ENCODE measurements at regions not wholly inside any gene's neighbourhood (a gene's known extent, or its start where the extent isn't known, plus 50 kb on each side); places are given as distances from the start of the nearest gene placed in this dataset.

DNA sequence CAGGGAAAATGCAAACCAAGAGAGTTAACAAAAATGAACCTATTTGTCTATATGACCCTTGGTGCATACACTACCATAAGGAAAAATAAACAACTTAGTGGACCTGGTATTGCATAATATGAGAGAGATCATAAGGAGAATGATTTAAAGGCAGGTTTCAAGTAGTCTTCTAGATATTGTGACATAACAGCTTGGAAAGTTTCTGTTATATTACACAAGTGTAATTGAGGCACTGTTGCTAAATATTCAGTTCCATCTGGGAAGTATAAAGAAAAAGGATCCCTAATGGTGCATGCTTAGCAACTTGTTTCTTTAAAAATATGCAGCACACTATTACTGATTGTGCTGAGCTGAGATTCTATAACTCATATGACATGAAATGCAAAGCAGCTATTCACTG, 252.2 kb upstream of the SPHKAP start:
- TF ChIP-seq, protein P1, sequence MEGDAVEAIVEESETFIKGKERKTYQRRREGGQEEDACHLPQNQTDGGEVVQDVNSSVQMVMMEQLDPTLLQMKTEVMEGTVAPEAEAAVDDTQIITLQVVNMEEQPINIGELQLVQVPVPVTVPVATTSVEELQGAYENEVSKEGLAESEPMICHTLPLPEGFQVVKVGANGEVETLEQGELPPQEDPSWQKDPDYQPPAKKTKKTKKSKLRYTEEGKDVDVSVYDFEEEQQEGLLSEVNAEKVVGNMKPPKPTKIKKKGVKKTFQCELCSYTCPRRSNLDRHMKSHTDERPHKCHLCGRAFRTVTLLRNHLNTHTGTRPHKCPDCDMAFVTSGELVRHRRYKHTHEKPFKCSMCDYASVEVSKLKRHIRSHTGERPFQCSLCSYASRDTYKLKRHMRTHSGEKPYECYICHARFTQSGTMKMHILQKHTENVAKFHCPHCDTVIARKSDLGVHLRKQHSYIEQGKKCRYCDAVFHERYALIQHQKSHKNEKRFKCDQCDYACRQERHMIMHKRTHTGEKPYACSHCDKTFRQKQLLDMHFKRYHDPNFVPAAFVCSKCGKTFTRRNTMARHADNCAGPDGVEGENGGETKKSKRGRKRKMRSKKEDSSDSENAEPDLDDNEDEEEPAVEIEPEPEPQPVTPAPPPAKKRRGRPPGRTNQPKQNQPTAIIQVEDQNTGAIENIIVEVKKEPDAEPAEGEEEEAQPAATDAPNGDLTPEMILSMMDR (IDR thresholded peaks at IDR 0.05; ENCODE audit: low read length): no peak
- no peak for TF ChIP-seq EZH2 (IDR thresholded peaks at IDR 0.05; ENCODE audit: borderline replicate concordance, low read length)
